GM19467 (cell line): ENCODE measurements at regions not wholly inside any gene's neighbourhood (a gene's known extent, or its start where the extent isn't known, plus 50 kb on each side); places are given as distances from the start of the nearest gene placed in this dataset.
"Not testable (repeated sequence)": the region's sequence is repeated elsewhere in the genome, so short reads cannot be mapped to it uniquely, and the experiment has no call there.

ENCODE experiments used
- ATAC-seq: cut with Tn5 transposase; IDR thresholded peaks from one replicate; pipeline ENCODE4 v1.9.1; 2021; ENCODE audit warnings: mild to moderate bottlenecking, moderate library complexity; ENCODE audit not compliant: unreplicated experiment

DNA sequence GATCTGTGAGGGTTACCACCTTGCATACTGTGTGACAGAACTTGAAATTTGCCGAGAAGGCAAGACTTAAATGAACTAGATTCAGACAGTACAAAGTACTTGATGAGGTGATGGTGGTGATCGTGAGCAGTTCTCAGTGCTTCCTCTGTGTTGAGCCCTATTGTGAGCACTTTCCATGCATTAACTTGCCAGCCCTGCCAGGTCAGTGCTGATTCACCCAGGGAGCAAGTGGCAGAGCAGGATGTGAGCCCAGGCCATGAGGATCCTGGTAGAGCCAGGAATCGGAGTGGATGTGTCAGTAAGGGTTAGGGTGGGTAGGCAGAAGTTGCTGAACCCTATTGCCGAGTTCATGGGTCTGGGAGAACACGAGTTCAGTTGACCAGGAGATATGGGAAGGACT is 4545.7 kb upstream of the TPTE start:
- ATAC-seq = not testable (repeated sequence)

DNA sequence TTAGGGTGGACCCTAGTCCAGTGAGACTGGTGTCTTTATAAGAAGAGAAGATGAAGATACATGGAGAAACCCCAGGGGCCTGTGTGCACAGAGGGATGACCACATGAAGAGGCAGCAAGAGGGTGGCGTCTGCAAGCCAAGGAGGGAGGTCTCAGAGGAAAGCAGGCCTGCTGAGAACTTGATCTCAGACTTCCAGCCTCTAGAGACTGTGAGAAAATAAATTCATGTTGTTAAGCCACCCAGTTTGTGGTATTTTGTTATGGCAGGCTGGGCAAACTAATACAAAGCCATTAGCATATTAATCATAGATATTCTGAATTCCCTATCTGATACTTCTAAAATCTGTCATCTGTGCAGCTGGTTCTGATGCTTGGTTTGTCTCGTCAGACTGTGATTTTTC is 4523.8 kb upstream of the TPTE start:
- not testable (repeated sequence) for ATAC-seq

DNA sequence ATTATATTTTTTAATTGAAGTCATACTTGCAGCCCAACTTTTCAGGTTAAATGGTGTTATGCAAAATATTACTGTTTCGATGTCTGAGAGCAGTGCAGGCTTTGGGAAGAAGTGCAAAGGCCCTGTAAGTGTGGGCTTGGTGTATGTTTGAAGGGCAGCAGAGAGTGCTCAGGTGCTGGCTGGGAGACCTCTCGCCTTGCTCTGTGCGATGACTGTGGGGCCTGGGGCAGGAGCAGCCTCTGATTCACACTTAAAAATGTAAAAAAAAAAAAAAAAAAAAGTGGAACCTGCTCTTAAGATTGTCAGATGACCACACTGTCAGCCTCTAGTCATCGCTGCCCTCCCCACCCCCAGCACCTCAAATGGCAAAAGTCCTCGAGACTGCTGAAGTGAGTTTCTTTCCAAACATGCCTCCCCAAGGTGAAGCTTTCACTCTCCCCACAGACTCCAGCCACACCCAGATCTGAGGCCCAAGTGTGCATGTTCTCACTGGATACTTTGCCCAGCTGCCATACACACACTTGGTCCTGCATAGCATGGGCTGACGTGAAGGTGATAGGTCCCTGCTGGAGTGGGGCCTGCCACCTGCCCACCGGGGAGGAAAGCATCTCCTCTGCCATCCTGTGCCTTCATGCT is 4505.8 kb upstream of the TPTE start:
- not testable (repeated sequence) for ATAC-seq

DNA sequence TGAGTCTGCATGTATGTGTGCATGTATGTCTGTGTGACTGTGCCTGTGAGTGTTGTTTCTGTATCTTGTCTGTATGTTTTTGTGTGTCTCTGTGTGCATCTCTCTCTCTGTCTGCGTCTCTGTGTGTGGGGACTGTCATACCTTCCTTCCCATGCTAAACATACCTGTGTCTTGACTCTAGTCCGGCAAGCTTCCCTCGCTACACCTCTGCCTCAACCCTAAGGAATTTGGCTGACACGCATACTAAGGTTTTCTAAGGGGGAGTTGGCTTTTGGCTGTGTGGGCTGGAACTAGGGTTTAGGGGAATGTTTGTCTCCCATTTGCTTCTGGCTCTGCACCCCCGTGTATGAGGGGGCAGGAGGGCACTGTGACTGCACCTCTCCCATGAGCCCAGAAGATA is 4500.9 kb upstream of the TPTE start:
- not testable (repeated sequence) for ATAC-seq

DNA sequence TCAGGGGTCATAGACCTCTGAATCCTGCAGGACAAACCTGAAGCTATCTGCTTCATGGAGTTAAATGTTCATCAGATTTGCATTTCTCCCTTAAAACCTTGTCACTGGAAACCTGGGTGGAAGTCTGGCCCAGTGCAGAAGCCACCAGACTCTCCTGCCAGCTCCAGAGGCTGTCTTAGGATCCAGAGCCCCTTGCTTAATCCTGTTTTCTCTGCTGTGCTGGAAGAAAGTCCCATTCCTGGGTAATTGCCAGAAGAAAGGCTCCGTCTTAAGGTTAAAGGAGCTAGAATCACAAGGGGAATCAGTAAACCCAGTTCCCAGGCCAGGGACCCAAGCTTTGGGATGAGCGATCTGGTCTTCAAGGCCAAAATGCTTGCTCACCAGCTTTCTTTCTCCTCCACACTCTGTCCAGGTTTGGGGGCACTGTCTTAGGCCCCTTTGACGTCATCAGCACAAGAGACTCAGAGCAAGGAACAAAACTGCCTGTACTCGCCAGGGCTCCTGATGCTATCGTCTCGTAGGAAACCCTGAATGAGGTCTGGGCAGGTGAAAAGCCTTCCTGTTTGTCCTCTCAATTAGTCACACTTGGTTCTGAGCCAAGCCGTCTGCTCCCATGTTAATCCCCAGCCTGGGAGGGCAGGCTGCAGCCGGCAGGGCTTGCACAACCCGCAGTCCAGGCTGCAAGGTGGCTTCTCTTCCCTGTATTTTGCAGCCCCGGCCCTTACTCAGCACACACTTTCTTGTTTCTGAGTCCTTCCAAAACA is 4500.2 kb upstream of the TPTE start:
- not testable (repeated sequence) for ATAC-seq

DNA sequence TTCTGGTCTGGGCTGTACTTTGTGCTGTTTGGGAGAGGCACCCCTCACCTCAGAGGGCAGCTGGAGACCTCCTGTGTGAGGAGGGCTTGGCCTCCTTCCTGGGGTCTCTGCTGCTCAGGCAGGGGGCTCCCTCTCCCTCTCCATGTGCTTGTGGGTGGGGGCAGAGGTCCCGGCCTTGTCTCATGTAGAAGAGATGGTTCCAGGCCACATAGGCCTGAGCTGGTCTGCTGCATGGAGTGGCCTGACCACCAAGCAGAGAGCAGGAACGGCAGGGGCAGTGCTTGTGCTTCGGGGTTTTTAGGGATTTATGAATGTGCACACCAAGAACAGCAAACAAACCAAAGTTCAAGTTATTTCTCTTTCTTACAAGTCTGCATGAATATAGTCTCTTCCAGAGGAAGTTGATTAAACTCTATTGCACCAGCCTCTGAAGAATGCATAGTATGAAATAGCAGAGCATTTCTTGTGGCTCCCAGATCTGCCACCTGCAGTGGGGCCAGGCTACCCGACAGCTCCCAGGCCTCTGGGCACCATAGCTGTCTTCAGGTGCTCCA is 4499.6 kb upstream of the TPTE start:
- not testable (repeated sequence) for ATAC-seq

DNA sequence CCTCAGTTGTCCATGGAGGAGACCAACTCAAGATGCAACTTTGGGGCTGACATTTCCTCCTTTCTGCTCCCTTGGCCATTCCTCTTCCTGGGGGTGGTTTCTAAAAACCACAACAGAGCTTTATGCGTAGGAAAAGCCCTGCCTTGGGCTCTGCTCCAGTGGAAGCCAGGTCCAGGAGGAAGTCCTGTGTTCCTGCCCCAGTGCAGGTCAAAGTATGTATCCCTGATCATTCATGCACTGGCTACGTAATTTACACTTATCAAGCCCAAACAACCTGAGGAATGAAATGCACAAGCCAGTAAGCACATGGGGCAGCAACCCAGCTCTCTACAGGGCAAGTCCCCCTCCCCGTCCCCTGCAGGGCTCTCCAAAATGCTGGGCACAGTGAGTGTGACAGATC is 4498.1 kb upstream of the TPTE start:
- not testable (repeated sequence) for ATAC-seq

DNA sequence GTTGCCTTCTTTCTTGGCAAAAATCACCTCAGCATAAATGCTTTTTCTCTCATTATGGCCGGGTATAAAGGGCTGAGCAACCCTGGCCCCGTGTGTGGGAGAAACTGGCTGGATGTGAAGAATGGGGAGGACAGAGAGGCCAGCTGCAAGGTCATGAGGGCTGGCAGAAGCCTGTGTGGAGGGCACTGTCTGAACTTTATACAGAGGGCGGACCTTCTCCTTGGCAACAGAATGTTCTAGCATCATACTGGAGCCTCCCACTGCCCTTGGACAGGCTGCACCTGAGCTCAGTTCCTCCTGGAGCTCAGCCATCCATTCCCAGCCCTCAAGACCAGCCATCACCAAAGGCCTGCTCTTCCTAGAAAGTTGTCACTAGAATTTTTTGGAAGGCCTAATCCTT is 4496.2 kb upstream of the TPTE start:
- not testable (repeated sequence) for ATAC-seq

DNA sequence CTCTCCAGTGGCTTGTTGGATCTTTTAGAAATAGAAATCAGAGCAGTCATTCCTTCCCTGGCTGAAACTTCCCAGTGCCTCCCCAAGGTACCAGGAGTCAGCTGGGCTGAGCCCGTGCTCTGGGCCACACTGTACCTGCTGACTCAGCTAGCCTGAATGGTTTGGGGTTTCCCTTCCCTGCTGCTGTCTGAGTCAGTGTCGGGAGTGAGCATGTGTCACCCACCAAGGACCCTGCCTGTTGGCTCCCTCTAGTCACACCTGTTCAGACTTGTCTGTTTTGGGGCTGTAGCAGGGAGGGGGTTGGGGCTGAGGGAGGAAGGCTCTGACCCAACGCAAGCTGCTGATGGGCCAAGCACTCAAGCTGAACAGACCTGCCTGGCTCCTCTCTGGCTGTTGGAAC is 4493.9 kb upstream of the TPTE start:
- not testable (repeated sequence) for ATAC-seq

DNA sequence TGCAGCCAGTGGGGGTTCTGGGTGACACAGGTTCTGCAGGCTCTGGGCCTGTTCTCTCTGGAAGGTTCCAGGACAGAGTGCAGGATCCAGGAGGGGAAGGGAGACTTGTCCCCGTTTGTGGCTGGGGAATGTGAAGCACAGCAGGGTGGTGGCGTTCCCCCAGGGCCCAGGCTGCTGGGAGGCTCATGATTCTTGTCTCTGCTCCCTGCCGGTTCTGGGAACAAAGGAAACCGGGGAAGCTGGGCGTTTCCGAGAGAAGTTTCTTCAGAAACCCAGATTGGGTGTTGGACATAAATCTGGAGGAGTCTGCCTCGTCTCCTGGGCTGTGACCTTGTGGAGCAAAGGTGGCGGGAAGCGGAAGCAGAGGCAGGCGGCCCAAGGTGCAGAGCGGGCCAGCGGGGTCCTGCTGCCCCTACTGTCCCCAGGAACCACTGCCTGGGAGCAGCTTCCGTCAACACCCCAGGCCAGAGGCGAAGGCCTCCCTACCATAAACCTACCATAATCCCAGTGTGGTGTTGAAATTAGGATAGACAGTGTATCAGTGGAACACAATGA is 4487.2 kb upstream of the TPTE start:
- not testable (repeated sequence) for ATAC-seq

DNA sequence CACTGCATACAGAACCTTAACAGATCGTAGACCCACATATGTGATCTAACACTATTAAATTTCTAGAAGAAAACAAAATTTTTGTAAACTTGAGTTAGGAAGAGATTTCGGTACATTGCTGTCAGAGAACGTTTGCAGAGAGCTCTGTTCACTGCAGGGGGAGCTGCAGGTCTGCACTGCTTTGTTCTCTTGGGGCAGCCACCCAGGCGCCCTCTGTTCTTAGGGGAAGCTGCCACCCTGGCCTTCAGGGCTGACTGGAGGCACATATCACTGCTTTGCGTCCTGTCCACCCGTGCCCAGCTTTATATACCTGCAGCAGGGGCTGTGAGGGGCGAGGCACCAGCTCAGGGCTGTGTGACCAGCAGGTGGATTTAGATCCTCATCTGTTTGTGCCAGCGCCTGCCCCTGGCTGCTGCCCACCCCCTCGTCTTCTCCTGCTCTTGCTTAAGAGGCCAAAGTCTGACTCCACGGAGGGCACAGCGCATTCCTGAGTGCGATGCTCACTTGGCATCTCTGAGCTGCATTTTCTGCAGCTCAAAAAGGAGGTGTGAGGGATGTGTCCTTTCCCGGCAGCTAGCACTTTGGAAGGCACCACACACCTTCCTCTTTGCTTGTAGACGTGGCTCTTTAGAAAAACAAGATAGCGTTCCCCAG is 4486.4 kb upstream of the TPTE start:
- not testable (repeated sequence) for ATAC-seq

DNA sequence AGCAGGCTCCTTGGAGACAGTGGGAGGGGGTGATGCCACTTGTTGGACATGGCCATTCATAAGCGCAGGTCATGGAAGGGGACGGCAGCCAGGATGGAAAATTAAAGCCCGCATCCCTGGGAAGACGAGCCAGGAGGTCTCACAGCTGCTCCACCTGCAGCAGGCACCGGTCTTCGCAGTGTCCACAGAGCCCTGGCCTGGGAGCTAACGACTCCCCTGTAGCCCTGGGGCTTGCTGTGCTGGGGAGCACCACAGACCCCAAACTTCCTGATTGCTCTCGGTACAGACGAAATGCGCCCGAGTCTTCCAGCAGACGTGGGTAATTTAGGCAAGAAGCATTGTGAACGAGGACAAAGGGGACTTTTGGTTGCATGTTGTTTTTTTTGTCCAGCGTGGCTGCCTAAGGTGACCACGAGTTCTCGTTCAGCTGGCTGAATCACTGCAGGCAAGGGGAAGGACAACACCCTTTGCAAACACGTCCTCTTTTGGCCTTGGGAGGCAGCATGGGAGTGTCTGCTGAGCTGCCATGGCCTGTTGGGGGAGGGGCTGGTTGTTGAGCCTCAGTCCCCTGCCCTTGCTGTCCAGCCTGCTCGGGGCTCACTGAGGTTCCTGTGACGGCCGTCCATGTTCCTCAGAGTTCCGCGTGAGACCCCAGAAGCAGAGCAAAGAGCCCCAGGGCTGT is 4485.8 kb upstream of the TPTE start:
- ATAC-seq = not testable (repeated sequence)

DNA sequence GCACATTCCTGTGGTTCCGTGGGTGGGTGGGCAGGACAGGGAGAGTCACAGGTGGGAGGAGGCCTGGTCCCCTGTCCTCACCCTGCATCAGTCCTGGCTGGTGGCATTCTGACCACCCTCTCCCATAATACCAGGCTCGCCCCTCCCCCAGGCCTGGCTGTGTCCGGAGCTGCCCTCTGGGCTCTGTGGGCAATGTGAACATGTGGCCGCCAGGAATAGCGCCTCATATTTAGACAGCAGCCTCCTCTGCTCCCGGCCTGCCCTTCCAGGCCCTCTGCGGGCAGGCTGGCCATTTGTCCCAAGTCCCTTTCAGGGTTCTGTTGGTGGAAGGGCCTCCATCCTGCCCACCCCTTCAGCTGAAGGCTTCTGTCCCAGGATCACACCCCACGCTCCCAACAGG is 4482.2 kb upstream of the TPTE start:
- ATAC-seq = not testable (repeated sequence)

DNA sequence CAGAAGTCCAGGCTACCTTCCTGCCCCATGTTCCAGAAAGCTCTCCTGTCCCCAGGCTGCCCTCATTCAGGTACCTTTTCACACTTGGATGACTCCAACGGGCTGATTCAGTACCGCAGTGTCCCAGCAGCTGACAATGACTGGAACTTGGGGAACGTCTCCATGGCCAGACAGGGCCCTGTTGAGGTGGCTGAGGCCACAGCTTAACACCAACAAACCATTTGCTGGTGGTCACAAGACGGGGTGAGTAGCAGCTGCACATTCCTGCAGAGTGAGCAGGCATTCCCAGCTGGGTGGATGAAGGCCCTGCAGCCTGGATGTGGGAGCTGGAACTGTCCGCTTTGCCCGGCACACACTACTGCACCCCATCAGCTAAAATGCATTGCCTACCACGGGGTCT is 4481.3 kb upstream of the TPTE start:
- not testable (repeated sequence) for ATAC-seq

DNA sequence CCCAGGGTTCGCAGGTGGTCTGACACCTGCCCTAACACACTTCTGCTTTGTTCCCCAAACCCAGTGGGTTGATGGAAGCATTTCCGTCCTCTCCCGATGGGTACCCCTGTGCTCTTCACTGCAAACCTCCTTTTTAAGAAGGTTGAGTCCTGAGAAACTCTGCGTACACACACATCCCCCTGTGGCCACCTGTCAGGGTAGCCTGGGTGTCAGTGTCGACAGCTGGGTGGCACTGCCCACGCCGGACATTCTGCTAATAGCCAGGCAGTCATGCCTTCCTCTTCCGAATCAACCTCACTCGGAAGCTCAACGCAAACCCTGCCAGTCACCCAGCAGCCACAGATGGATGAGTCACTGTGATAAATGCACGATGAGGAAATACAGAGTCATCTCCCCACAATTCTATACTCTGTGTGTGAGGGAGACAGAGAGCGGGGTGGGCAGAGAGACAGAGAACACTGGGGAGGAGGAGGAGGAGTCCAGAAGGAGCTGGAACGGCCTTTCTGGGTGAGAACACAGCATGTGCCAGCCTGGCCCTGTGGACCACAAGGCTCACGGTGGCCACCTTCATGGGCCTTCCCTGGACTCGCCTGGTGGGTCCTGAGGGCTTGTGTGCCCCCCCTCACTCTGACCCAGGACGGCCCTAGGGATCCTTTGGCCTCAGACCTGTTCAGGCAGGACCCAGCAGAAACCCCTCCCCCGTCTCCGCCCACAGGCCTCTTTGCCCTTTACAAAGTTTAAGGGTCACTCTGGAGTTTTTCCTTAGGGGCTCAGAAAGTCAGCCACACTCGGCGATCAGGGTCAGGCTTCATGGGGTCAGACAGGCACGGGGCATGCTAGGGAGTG is 4477.7 kb upstream of the TPTE start:
- not testable (repeated sequence) for ATAC-seq

DNA sequence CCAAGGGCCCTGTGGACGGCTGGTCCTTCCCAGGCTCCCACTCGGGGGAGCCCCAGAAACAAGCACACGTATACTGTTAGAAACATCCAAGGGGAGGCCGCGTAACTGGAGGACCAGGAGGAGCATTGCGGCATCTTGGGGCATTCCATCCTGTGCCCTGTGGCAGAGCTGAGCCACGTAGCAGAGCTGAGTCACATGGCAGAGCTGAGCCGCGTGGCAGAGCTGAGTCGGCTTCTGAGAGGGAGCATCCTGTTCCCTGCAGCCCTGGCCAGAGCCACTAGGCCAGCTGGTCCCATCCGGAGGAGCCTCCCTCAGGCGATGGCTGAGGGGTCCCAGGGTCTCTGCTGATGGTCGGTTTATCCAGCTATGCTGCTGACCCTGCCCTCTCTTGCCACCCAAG is 4476.7 kb upstream of the TPTE start:
- ATAC-seq = not testable (repeated sequence)

DNA sequence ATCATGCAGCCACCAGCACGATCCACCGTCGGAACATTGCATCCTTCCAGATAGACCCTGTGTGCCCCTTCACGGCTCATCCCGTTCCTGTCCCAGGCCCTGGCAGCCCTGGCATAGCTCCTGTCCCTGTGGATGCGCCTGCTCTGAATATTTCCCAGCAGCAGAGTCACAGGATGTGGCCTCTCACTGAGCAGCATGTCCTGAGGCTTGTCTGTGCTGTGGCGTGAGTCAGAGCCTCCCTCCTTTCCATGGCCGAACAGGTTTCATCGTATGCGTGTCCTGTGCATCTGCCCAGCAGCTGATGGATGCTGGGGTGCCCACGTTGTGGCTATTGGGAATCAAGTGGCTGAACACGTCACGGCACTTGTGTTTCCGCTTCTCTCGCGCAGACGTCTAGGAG is 4471.5 kb upstream of the TPTE start:
- ATAC-seq = not testable (repeated sequence)

DNA sequence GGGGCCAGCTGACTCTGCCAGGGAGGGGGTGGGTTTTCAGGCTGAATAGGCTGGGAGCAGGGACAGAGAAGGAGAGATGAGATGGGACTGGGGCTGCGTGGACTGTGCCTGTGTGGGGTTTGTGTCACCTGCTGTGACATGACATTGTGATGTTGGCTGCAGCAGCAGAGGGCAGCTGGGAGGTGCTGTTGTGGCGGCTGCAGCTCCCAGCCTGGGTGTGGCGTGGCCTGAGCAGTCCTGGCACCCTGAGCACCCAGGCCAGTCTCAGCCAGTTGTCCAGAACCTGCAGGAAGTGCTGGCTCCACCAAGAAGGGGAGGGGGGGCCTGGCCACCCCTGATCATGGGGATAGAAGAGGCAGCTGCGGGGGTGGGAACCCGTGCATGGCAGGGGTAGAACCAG is 4469.3 kb upstream of the TPTE start:
- ATAC-seq = not testable (repeated sequence)

DNA sequence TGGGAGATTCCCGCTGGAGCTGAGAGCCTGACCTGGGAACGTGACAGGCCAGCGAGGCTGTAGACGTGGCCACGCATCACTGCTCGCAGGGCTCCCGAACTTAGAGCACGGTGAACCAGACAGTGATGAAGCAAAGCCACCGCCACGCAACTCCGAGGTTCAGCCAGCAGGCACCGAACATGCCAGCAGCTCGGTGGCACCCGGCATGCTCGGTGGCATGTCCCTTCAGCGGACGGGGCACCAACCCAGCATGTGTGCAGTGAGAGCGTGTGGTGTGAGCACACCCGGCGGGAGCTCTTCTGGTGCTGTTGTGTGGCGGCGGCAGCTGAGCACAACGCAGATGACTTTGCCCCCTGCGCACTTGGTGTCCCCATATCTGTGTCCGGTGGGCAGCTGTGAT is 4468.2 kb upstream of the TPTE start:
- not testable (repeated sequence) for ATAC-seq

DNA sequence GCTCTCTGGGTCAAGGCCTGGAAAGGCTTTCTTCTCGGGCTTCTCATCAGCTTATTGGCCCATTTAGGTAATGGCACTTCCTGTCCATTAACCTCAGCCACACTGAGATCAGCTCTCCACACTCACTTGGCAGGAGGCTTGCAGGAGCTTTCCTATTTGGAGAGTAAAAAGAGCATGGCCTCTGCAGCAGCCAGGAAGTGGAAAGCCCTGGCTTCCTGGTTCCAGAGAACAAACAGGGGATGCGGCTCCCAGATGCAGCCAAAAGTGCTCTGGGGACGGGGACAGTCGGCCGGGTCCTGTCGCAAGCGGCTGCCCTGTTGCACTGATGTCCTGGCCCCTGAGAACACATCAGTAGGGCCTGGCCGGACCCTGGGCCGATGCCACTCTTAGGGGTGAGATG is 4462.4 kb upstream of the TPTE start:
- not testable (repeated sequence) for ATAC-seq
